Dedifferentiated amniotic fluid mesenchymal stem cell (primary cell): ENCODE measurements at regions not wholly inside any gene's neighbourhood (a gene's known extent, or its start where the extent isn't known, plus 50 kb on each side); places are given as distances from the start of the nearest gene placed in this dataset.

ENCODE experiments used
- DNase-seq: peaks from one replicate; pipeline ENCODE4 v3.0.0-alpha.2; 2016; ENCODE audit errors: extremely low spot score

- DNase-seq, result no peak
Observed at GRCh38 chr11:110786226-110786902, 74.1 kb upstream of the ARHGAP20 start.

GRCh38 chr11:110785398-110785797, 73.2 kb upstream of the ARHGAP20 start:
- no peak for DNase-seq

- no peak for DNase-seq
Observed at GRCh38 chr11:110782616-110783015, 70.4 kb upstream of the ARHGAP20 start.

- DNase-seq, result no peak
Observed at GRCh38 chr11:110779108-110779507, 66.9 kb upstream of the ARHGAP20 start.

GRCh38 chr11:110778343-110778742, 66.1 kb upstream of the ARHGAP20 start:
- DNase-seq, result no peak

DNA sequence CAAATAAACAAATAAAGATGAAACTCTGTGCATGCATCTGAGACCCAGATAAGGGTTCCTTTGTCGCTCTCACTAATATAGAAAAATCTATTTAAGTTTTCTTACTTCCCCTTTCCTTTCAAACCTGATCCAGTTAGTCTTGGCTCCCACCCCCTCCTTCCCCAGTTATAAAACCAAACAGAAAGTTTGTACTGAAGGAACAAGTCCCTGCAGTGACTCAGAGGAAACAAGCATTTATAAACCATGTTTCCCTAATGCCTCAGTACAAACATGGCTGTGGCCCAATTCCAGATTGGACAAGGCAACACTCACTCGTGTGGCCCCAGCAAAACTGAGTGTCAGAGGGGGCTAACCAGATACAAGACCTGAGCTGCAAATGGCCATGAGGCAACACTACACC, 65.5 kb upstream of the ARHGAP20 start:
- DNase-seq, result peak; percentile 46

GRCh38 chr11:110776081-110776480, 63.8 kb upstream of the ARHGAP20 start:
- no peak for DNase-seq

DNA sequence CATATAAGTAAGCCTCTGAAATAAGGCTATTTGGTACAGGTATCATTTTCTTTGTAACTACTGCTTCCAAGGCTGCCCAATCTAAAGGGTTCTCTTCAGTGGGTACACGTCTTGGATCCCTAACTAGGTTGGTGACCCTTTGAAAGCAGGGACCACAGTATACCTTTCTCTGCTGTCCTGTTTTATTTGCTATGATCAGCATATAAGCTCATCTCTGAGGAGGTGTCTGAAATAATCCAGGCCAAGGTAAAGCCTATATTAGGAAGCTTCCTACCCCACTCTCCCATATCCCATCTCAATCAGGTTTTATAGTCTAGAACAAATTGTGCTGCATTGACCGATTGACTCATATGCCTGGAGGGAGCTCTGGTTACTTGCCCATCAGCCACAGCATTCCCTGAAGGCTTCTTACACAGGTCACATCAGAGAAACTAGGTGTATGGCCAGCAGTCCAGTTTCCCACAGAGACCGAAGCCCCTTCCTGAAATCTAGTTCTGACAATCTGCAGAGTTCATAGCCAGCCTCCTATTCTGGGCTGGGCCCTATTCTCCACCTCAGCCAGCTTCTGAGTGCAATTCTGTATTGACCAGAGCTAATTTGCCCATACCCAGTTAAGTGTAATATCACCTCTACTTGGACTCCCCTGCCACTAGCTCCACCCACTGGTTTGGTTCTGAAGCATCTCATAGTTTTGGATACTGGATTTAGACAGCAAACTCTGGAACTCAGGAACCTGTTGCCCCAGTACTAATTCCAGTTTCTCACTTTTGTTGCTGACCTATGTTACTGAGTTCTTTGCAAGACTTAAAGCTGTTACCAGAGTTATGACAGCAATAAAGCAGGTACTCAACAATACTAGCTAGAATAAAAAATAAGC, 62.1 kb upstream of the ARHGAP20 start:
- no peak for DNase-seq

GRCh38 chr11:110773442-110773841, 61.2 kb upstream of the ARHGAP20 start:
- no peak for DNase-seq

DNA sequence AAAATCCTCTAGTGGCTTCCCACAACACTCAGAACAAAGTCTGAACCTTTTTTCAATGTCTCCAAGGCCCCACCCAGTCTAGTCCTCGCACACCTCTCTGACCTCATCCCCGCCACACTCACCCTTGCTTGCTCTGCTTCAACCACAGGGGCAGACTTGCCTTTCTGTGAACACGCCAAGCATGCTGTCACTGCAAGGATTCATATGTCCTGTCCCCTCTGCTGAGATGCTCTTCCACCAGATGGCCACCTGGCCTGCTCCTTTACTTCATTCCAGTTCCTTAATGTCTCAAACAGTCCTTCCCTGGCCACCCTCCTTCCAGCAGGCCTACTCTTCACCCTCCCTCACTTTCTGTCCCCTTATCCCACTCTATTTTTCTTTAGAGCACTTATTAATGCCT, 60.6 kb upstream of the ARHGAP20 start:
- DNase-seq, result no peak

GRCh38 chr11:110766316-110766715, 54.1 kb upstream of the ARHGAP20 start:
- no peak for DNase-seq

- no peak for DNase-seq
Observed at GRCh38 chr11:110764485-110764884, 52.2 kb upstream of the ARHGAP20 start.

- peak; percentile 52 for DNase-seq
Observed at GRCh38 chr11:110763249-110764011, 51.2 kb upstream of the ARHGAP20 start.

DNA sequence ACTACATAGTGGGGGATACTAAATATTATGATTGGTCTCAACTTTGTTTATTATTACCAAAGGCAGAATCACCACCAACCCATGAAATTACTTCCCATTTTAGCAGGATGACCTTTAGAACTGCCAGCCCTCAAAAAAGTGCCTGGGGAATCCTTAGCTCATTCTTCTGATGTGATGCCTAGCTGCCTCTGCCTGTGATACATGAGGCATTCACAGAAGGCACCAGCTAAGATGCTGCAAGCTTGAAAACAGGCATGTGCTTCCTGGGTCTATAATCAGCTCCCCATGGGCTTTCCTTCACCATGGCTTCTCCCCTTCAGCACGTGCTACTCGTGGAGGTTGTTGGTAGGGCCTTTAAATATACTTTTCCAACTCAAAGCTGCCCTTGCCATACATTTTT, 50.4 kb upstream of the ARHGAP20 start:
- DNase-seq, result no peak
